Astrocyte (in vitro differentiated cells and primary cell): ENCODE measurements at regions not wholly inside any gene's neighbourhood (a gene's known extent, or its start where the extent isn't known, plus 50 kb on each side); places are given as distances from the start of the nearest gene placed in this dataset.

Experiments
- CTCF ChIP-seq: IDR thresholded peaks from 2 replicates; pipeline ENCODE4 v1.5.1; 2011; ENCODE audit warnings: low read depth, mild to moderate bottlenecking, inconsistent platforms, low read length, moderate library complexity; ENCODE audit not compliant: insufficient read depth
- EZH2 ChIP-seq: IDR thresholded peaks from 2 replicates; pipeline ENCODE4 v1.6.1; 2012; ENCODE audit warnings: mild to moderate bottlenecking, low read length, inconsistent platforms; ENCODE audit not compliant: insufficient read depth

- TF ChIP-seq CTCF (no peak), EZH2 (no peak)
Observed at GRCh38 chrX:45851434-45851991, 650.8 kb upstream of the DIPK2B start.
